ENCODE measurements at regions not wholly inside any gene's neighbourhood (a gene's known extent, or its start where the extent isn't known, plus 50 kb on each side); places are given as distances from the start of the nearest gene placed in this dataset.

- no TSS peak for BruUV-seq (replicated peaks)
- Histone ChIP-seq H3K56ac (ENCODE audit: extremely low read depth, insufficient read depth, low read length) (no peak overlapping the region), H3K27ac (ENCODE audit: insufficient read depth, low read length) (no peak overlapping the region), H3K23ac (ENCODE audit: low read depth, low read length) (no peak overlapping the region), H2BK20ac (ENCODE audit: low read depth, low read length) (no peak overlapping the region), H3K36me3 (ENCODE audit: control insufficient read depth, insufficient read depth, low read length) (no peaks in the 10 kb centered on the region), H3K18ac (ENCODE audit: low read depth, low read length) (no peak overlapping the region), H3K9ac (ENCODE audit: low read depth, low read length) (no peak overlapping the region), H2AK5ac (ENCODE audit: low read depth, low read length) (no peak overlapping the region), H2BK15ac (ENCODE audit: low read depth, low read length) (no peak overlapping the region), H3K79me1 (ENCODE audit: low read depth in 1 of 2, low read length in 2 of 2) (no peaks in the 10 kb centered on the region), H4K8ac (ENCODE audit: low read depth in 2 of 2, low read length in 2 of 2) (no peak overlapping the region), H3K4me3 (ENCODE audit: insufficient read depth, low read depth, low read length) (no peak overlapping the region), H4K91ac (ENCODE audit: insufficient read depth, low read depth, low read length) (no peak overlapping the region), H3K4me2 (ENCODE audit: low read depth, low read length) (no peak overlapping the region), H2AK9ac (replicated peaks; ENCODE audit: low read depth, low read length, poor library complexity) (no peak overlapping the region), H4K5ac (ENCODE audit: low read depth, low read length) (no peak overlapping the region), H3K14ac (replicated peaks; ENCODE audit: low read depth, low read length) (no peak overlapping the region), H4K20me1 (ENCODE audit: insufficient read depth, low read length) (no peaks in the 10 kb centered on the region), H3K27me3 (ENCODE audit: control insufficient read depth, insufficient read depth, low read length) (no peaks in the 10 kb centered on the region), H3K4ac (ENCODE audit: low read depth, low read length) (no peak overlapping the region), H3K4me1 (ENCODE audit: control insufficient read depth, insufficient read depth, low read length) (no peaks in the 10 kb centered on the region), H2AFZ (replicated peaks; ENCODE audit: low read length, poor library complexity) (no peak overlapping the region), H2BK5ac (ENCODE audit: low read depth, low read length, poor library complexity, severe bottlenecking) (no peak overlapping the region), H3K9me3 (ENCODE audit: control insufficient read depth, insufficient read depth, low read length) (no peaks in the 10 kb centered on the region), H2BK120ac (ENCODE audit: low read depth, low read length) (no peak overlapping the region), H3K9me1 (ENCODE audit: insufficient read depth, low read length) (no peaks in the 10 kb centered on the region)
- intact Hi-C loops (cut with micrococcal nuclease): no loop called here
- POLR2A ChIA-PET (ENCODE audit: unreplicated experiment): no interaction called here
- WGBS, 2 experiments (ENCODE audit: extremely low coverage in 2 of 2, insufficient read length in 1 of 2): no CpG with 5 or more reads among the region's 3 CpGs
- in situ Hi-C loops (cut with MboI; ENCODE audit: low sequenced_read_pairs): no loop called here
- ATAC-seq (ENCODE audit: low read depth) (no peak), DNase-seq (no peak)
- TF ChIP-seq NFE2L2 (IDR thresholded peaks at IDR 0.05; ENCODE audit: low read depth, low read length): no peak
- TF ChIP-seq RCOR1 (IDR thresholded peaks at IDR 0.05; ENCODE audit: insufficient replicate concordance, low read length): no peak
- no peak for TF ChIP-seq SMC3 (IDR thresholded peaks at IDR 0.05; ENCODE audit: low read depth, low read length)
- no peak for TF ChIP-seq MXI1 (IDR thresholded peaks at IDR 0.05; ENCODE audit: borderline replicate concordance, low read depth, low read length)
- no peak for TF ChIP-seq MAFK (IDR thresholded peaks at IDR 0.05; ENCODE audit: low read depth, low read length)
- TF ChIP-seq POLR2A (IDR thresholded peaks at IDR 0.05; ENCODE audit: low read depth, low read length): no peak
- dilution Hi-C loops (cut with HindIII; ENCODE audit: low sequenced_read_pairs, unreplicated experiment): no loop called here
- CTCF ChIA-PET: no interaction called here
These were observed 447.8 kb downstream of the SLITRK5 start for GRCh38 chr13:88118952-88119351.

Data from IMR-90 (cell line).